WTC11 (cell line): ENCODE measurements at regions not wholly inside any gene's neighbourhood (a gene's known extent, or its start where the extent isn't known, plus 50 kb on each side); places are given as distances from the start of the nearest gene placed in this dataset.
"Not testable (repeated sequence)": the region's sequence is repeated elsewhere in the genome, so short reads cannot be mapped to it uniquely, and the experiment has no call there.

Experiments used
- ATAC-seq: fragments of 200-7000 bp; cut with Tn5 transposase; 2 replicates; pipeline ENCODE4 v1.10.0; 2021; ENCODE audit warnings: mild to moderate bottlenecking, moderate library complexity
- CTCF ChIA-PET: fragments of 300-600 bp; sonication (Branson Sonifier 250); formaldehyde crosslinking; loops from one replicate; lab custom pipeline; 2021; ENCODE audit warnings: antibody characterized with exemption; lab: Charles Lee
- POLR2A ChIA-PET: fragments of 350-600 bp; sonication (Branson Sonifier 250); formaldehyde crosslinking; loops from one replicate; lab custom pipeline; 2021; ENCODE audit warnings: antibody characterized with exemption; lab: Charles Lee
- DNase-seq: peaks from one replicate; pipeline ENCODE4 v3.0.0; 2021; ENCODE audit warnings: low spot score
- H3K27ac Mint-ChIP-seq: 2 replicates; pipeline ENCODE4 v1.8.0; 2021; ENCODE audit warnings: mixed read lengths
- H3K27me3 Mint-ChIP-seq: 2 replicates; pipeline ENCODE4 v1.8.0; 2021; ENCODE audit warnings: low read depth, mild to moderate bottlenecking, moderate library complexity, mixed read lengths
- H3K36me3 Mint-ChIP-seq: 2 replicates; pipeline ENCODE4 v1.8.0; 2021; ENCODE audit warnings: mixed read lengths
- H3K4me1 Mint-ChIP-seq: 2 replicates; pipeline ENCODE4 v1.8.0; 2022; ENCODE audit warnings: mixed read lengths
- H3K4me3 Mint-ChIP-seq: 2 replicates; pipeline ENCODE4 v1.8.0; 2021; ENCODE audit warnings: mild to moderate bottlenecking, moderate library complexity, mixed read lengths
- H3K9me3 Mint-ChIP-seq: 2 replicates; pipeline ENCODE4 v1.8.0; 2021; ENCODE audit warnings: mixed read lengths
- MXD4 ChIP-seq: fragments of 250-450 bp; sonication (Bioruptor Pico); IDR thresholded peaks from 2 replicates; pipeline ENCODE4 v1.8.0; 2021; ENCODE audit warnings: mild to moderate bottlenecking, moderate library complexity, borderline replicate concordance
- NFE2L1 ChIP-seq: sonication (generic); formaldehyde crosslinking; IDR thresholded peaks from 2 replicates; pipeline ENCODE4 v1.8.1; 2023; ENCODE audit warnings: missing genetic modification reagents
- RELA ChIP-seq: sonication (generic); formaldehyde crosslinking; IDR thresholded peaks from 2 replicates; pipeline ENCODE4 v1.8.1; 2022; ENCODE audit warnings: missing genetic modification reagents, mild to moderate bottlenecking, borderline replicate concordance
- TCF7 ChIP-seq: sonication (generic); formaldehyde crosslinking; IDR thresholded peaks from 2 replicates; pipeline ENCODE4 v1.8.0; 2022; ENCODE audit warnings: mild to moderate bottlenecking, low read depth, missing genetic modification reagents, moderate library complexity
- TP53 ChIP-seq: sonication (generic); formaldehyde crosslinking; IDR thresholded peaks from 2 replicates; pipeline ENCODE4 v1.8.1; 2023; ENCODE audit warnings: mild to moderate bottlenecking, missing genetic modification reagents
- ZNF416 ChIP-seq: fragments of 250-450 bp; sonication (Bioruptor Pico); IDR thresholded peaks from 2 replicates; pipeline ENCODE4 v1.9.0; 2021; ENCODE audit warnings: mild to moderate bottlenecking, inconsistent platforms
- TF ChIP-seq, protein P1 (sequence below): sonication (generic); formaldehyde crosslinking; IDR thresholded peaks from 2 replicates; pipeline ENCODE4 v1.8.0; 2022; ENCODE audit warnings: mild to moderate bottlenecking, missing genetic modification reagents
- TF ChIP-seq, protein P2 (sequence below): fragments of 250-450 bp; sonication (Bioruptor Pico); conservative IDR thresholded peaks from 2 replicates; pipeline ENCODE4 v1.9.0; 2021; ENCODE audit warnings: mild to moderate bottlenecking
- TF ChIP-seq, protein P3 (sequence below): sonication (generic); formaldehyde crosslinking; IDR thresholded peaks from 2 replicates; pipeline ENCODE4 v1.8.1; 2023; ENCODE audit warnings: mild to moderate bottlenecking, missing genetic modification reagents, borderline replicate concordance
- TF ChIP-seq, protein P4 (sequence below): sonication (generic); formaldehyde crosslinking; IDR thresholded peaks from 2 replicates; pipeline ENCODE4 v1.8.0; 2022; ENCODE audit warnings: mild to moderate bottlenecking, missing genetic modification reagents
- TF ChIP-seq, protein P5 (sequence below): sonication (generic); formaldehyde crosslinking; IDR thresholded peaks from 2 replicates; pipeline ENCODE4 v1.8.1; 2023; ENCODE audit warnings: mild to moderate bottlenecking, missing genetic modification reagents
- TF ChIP-seq, protein P6 (sequence below): fragments of 200-600 bp; IDR thresholded peaks from 2 replicates; pipeline ENCODE4 v1.8.0; 2022; ENCODE audit warnings: antibody characterized with exemption

DNA sequence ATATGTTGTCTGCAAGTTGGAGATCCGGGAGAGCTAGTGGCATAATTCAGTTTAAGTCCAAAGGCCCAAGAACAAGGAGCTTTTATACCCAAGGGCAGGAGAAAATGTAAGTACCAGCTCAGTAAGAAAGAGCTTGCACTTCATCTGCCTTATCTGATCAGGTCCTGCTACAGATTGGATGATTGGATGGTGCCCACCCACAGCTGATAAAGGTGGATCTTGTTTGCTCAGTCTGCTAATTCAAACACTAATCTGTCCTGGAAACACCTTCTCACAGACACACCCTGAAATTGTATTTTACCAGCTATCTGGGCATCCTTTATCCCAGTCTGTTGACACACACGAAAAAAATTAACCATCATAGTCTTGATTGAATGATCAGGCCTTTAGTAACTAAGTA is 230.7 kb upstream of the SLC16A7 start (continued):
- TF ChIP-seq, protein P1, sequence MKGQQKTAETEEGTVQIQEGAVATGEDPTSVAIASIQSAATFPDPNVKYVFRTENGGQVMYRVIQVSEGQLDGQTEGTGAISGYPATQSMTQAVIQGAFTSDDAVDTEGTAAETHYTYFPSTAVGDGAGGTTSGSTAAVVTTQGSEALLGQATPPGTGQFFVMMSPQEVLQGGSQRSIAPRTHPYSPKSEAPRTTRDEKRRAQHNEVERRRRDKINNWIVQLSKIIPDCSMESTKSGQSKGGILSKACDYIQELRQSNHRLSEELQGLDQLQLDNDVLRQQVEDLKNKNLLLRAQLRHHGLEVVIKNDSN (CRISPR knock-in tag) = no peak
- TF ChIP-seq, protein P2, sequence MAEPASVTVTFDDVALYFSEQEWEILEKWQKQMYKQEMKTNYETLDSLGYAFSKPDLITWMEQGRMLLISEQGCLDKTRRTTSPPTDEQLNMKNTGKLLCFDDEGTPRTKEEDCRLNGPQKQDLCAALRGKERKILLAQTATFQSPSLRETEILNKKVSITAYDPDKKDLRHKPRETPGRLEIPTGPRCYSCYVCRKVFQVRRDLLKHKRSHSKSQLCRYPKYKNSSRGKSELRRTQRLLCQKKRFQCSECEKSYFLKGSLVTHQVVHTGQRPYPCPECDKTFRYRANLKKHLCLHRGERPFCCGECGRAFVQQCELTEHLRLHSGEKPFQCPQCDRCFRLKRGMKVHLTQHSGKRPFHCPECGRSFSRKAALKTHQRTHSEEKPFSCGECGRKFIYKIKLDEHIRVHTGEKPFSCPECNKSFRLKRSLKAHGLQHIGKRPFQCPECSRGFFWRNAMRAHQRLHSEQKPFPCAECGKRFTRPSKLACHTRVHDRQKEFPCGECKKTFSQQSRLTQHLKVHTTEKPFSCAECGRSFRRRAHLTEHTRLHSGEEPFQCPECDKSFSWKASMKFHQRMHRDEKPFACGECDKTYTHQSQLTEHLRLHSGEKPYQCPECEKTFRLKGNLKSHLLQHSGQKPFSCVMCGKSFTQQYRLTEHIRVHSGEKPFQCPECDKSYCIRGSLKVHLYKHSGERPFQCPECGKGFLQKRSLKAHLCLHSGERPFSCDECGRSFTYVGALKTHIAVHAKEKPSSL (CRISPR knock-in tag) = no peak
- TF ChIP-seq, protein P3, sequence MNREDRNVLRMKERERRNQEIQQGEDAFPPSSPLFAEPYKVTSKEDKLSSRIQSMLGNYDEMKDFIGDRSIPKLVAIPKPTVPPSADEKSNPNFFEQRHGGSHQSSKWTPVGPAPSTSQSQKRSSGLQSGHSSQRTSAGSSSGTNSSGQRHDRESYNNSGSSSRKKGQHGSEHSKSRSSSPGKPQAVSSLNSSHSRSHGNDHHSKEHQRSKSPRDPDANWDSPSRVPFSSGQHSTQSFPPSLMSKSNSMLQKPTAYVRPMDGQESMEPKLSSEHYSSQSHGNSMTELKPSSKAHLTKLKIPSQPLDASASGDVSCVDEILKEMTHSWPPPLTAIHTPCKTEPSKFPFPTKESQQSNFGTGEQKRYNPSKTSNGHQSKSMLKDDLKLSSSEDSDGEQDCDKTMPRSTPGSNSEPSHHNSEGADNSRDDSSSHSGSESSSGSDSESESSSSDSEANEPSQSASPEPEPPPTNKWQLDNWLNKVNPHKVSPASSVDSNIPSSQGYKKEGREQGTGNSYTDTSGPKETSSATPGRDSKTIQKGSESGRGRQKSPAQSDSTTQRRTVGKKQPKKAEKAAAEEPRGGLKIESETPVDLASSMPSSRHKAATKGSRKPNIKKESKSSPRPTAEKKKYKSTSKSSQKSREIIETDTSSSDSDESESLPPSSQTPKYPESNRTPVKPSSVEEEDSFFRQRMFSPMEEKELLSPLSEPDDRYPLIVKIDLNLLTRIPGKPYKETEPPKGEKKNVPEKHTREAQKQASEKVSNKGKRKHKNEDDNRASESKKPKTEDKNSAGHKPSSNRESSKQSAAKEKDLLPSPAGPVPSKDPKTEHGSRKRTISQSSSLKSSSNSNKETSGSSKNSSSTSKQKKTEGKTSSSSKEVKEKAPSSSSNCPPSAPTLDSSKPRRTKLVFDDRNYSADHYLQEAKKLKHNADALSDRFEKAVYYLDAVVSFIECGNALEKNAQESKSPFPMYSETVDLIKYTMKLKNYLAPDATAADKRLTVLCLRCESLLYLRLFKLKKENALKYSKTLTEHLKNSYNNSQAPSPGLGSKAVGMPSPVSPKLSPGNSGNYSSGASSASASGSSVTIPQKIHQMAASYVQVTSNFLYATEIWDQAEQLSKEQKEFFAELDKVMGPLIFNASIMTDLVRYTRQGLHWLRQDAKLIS (CRISPR knock-in tag) = no peak
- TF ChIP-seq, protein P4, sequence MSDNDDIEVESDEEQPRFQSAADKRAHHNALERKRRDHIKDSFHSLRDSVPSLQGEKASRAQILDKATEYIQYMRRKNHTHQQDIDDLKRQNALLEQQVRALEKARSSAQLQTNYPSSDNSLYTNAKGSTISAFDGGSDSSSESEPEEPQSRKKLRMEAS (CRISPR knock-in tag) = no peak
- no peak for TF ChIP-seq RELA
- no peak for TF ChIP-seq MXD4 (CRISPR knock-in tag)
- TF ChIP-seq TP53 (CRISPR knock-in tag) = no peak
- TF ChIP-seq NFE2L1 (CRISPR knock-in tag) = no peak
- no peak for TF ChIP-seq ZNF416 (CRISPR knock-in tag)
- no peak for TF ChIP-seq TCF7

DNA sequence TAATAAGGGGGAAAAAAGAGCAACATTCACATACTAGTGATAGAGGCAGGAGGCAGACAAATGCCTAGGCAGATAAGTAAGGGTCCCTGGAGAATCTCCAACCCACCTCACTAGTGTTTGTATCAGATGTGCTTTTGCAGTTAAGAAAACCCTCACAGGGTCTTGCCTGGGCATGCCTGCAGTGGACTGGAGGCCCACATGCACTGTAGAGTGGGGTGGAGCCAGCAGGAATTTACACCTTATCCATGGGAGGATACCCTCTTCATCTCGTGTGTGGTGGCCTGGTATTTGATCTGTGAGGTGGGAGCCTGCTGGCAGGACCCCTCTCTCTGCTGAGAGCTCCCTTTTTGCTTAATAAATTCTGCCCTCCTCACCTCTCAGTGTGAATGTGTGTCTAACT is 238.0 kb upstream of the SLC16A7 start:
- Mint-ChIP-seq H3K4me3 (no peak overlapping the region), H3K9me3 (peaks cover 3% of the 10 kb centered on the region; the same call in 1 of the 2 replicates), H3K36me3 (no peaks in the 10 kb centered on the region), H3K4me1 (peaks cover 28% of the 10 kb centered on the region), H3K27ac (peak overlapping the region; percentile 74; the same call in 1 of the 2 replicates), H3K27me3 (no peaks in the 10 kb centered on the region)
- POLR2A ChIA-PET = no interaction called here
- TF ChIP-seq, protein P5, sequence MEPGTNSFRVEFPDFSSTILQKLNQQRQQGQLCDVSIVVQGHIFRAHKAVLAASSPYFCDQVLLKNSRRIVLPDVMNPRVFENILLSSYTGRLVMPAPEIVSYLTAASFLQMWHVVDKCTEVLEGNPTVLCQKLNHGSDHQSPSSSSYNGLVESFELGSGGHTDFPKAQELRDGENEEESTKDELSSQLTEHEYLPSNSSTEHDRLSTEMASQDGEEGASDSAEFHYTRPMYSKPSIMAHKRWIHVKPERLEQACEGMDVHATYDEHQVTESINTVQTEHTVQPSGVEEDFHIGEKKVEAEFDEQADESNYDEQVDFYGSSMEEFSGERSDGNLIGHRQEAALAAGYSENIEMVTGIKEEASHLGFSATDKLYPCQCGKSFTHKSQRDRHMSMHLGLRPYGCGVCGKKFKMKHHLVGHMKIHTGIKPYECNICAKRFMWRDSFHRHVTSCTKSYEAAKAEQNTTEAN (CRISPR knock-in tag) = no peak
- 0 out of 2 replicates have a peak, but pooled peaks have one; percentile 48 for TF ChIP-seq TP53 (CRISPR knock-in tag)
- ATAC-seq (peak; percentile 84), DNase-seq (peak; percentile 20)
- CTCF ChIA-PET = interaction anchor here (1.4 kb wide), 1 partner anchor 12 kb away, joined by 4 read pairs; no protein-coding TSS in a partner anchor

DNA sequence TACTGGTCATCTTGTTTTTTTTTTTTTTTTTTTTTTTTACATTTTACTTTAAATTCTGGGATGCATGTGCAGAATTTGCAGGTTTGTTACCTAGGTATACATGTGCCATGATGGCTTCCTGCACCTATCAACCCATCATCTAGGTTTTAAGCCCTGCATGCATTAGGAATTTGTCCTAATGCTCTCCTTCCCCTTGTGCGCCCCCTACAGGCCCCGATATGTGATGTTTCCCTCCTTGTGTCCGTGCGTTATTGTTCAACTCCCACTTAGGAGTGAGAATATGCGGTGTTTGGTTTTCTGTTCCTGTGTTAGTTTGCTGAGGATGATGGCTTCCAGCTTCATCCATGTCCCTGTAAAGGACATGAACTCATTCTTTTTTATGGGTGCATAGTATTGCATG is 249.6 kb upstream of the SLC16A7 start:
- peak; percentile 76 for DNase-seq
- POLR2A ChIA-PET = not testable (repeated sequence)

More for the DNA sequence above, 249.6 kb upstream of the SLC16A7 start:
- H3K36me3 Mint-ChIP-seq, H3K4me3 Mint-ChIP-seq, H3K27ac Mint-ChIP-seq, CTCF ChIA-PET: not testable (repeated sequence)
- TF ChIP-seq, protein P6, sequence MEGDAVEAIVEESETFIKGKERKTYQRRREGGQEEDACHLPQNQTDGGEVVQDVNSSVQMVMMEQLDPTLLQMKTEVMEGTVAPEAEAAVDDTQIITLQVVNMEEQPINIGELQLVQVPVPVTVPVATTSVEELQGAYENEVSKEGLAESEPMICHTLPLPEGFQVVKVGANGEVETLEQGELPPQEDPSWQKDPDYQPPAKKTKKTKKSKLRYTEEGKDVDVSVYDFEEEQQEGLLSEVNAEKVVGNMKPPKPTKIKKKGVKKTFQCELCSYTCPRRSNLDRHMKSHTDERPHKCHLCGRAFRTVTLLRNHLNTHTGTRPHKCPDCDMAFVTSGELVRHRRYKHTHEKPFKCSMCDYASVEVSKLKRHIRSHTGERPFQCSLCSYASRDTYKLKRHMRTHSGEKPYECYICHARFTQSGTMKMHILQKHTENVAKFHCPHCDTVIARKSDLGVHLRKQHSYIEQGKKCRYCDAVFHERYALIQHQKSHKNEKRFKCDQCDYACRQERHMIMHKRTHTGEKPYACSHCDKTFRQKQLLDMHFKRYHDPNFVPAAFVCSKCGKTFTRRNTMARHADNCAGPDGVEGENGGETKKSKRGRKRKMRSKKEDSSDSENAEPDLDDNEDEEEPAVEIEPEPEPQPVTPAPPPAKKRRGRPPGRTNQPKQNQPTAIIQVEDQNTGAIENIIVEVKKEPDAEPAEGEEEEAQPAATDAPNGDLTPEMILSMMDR = peak; percentile 80
- Mint-ChIP-seq H3K27me3 (peaks cover 18% of the 10 kb centered on the region; the same call in 1 of the 2 replicates), H3K4me1 (peaks cover 10% of the 10 kb centered on the region), H3K9me3 (peaks cover 12% of the 10 kb centered on the region)
- ATAC-seq = peak; percentile 91
